CD4-positive, alpha-beta T cell treated with Interleukin-15 for 4 hours (primary cell): ENCODE measurements at regions not wholly inside any gene's neighbourhood (a gene's known extent, or its start where the extent isn't known, plus 50 kb on each side); places are given as distances from the start of the nearest gene placed in this dataset.

Experiments used
- DNase-seq: peaks from one replicate; pipeline ENCODE4 v3.0.0-alpha.2; 2020; ENCODE audit warnings: low spot score

DNA sequence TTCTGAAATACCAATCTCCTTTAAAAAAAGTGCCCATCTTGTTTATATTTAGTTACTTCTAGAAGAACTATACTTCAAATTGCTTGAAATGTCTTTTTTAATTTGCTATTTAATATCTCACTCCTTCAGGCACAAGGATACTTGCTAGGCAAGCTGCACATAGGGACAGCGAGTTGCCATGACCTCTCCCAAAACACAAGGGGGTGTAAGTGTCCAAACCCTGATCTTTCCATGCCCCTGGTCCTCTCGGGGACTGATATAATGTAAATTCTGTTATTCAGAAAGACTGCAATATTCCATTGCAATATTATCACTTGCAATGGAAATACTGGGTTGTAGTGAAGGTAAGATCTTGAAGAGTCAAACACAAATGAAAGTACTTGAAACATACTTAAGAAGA lies 480.4 kb downstream of the CETN3 start:
- no peak for DNase-seq

- DNase-seq, result no peak
Measured at GRCh38 chr5:89922161-89922560, 487.4 kb downstream of the CETN3 start.

GRCh38 chr5:89917112-89917511 lies 492.4 kb downstream of the CETN3 start:
- no peak for DNase-seq

- DNase-seq, result no peak
Measured at GRCh38 chr5:89916131-89916530, 493.4 kb downstream of the CETN3 start.

- DNase-seq, result no peak
Measured at GRCh38 chr5:89908876-89909275, 500.7 kb downstream of the CETN3 start.

GRCh38 chr5:89904442-89904841 lies 505.1 kb downstream of the CETN3 start:
- no peak for DNase-seq

GRCh38 chr5:89901983-89902382 lies 507.6 kb downstream of the CETN3 start:
- DNase-seq, result no peak

GRCh38 chr5:89901346-89901745 lies 508.2 kb downstream of the CETN3 start:
- no peak for DNase-seq

DNA sequence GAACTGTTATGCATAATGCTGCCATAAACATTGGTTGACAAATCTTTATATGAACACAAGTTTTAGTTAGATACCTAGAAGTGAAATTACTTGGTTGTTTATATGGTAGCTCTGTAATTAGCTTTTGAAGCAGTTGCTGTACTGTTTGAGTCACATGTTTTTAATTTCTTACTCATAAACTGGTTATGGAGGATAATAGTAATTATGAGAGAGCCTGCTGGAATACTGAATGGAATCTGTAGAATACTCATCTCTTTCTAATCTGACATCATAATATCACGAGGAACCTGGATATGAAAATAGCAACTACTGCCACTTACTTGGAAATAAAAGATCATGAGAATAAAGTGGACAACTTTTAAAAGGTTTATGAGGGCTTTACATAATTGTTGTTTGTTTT lies 509.2 kb downstream of the CETN3 start:
- DNase-seq, result no peak

DNA sequence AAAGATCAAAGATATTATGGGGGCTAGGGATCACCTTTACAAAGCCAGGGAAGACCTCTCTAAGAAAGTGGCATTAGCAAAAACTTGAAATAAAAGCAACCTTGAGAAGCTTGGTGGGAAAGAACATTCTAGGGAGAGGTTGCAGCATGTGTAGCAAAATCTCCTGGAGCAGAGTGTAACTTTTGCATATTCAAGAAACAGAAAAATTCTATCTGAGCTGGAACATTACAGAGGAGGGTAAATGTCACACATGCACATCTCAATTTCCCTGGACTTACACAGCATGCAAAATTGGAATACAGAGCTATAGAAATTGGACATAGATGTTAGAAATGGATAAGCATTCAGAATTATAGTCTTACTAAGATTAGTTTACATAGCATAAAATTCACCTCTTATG lies 510.0 kb downstream of the CETN3 start:
- DNase-seq, result no peak

GRCh38 chr5:89893546-89893945 lies 516.0 kb downstream of the CETN3 start:
- no peak for DNase-seq

DNA sequence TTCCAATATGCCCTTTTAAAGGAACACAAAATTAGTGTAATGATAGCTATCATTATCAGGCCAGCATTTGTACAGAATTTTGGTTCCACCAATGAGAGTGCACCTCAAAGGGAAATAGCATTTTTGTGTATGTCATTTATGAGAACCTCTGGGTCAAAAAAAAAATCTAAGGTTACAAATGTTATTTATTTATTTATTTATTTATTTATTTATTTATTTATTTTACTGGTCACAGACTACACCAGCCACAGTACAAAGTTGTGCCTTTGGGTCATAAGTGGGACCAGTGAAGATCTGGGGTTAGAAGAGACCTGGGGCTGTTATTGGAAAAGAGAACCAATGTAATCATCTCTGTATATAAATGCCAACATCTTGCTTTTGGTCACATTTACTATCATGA lies 523.9 kb downstream of the CETN3 start:
- no peak for DNase-seq

GRCh38 chr5:89883967-89884366 lies 525.6 kb downstream of the CETN3 start:
- no peak for DNase-seq

DNA sequence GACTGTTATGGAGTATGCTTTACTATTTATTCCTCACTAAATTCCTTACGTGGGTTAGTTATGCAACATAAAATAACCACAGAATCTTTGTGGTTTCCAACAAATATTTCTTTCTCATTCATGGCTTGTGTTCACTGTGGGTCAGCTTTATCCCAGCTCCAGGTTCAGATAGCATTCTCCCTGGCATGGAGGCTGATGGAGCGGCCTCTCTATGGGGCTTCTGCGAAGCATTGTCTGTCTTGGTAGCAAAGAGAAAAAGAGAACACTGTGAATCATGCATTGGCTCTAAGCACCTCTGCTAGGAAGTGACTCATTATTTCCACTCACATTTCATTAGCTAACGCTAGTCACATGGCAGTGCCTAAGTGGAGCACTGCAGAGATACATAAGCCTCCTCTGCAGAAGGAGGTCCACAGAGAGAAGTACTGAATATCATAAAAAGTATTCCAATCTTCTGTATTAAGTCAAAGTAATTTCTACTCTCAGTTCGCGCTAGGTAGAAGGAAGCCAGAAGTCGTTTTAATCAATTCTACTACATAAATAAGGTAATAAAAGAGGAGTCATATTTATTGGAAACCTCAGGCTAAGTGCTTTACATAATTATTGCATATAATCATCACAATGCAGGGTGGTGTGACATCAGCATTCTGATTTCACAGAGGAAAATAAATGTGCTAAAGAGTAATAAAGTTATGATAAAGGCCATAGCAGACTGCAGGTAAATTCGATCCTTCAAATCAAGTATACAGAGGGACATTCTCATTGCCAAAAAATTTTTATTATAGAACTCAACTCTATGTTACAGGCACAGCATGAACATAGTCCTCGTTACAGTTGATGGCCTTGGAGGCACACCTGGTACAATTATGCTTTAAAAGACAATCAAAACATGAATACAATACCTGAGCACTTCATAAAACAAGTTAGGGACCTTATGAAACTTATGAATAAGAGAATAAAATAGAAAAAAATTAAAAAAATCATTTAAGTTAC lies 531.1 kb downstream of the CETN3 start:
- no peak for DNase-seq

DNA sequence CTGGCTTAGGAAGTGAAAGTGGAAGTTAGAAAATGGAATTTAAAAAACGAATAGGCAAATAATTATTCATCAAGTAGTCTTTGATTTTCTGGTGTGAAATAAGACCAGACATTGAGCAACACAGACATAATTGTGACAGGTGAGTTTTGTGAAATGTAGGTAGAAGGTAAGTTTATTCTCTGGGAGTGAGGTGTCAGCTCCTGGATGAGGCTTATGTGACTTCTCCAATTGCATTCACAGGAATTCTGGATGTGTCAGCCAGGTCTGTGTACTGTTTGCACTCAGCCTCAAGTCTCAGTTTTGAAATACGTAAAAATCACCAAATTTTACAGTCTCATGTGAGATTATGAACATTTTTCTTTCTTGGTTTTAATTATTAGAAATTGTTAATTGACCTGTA lies 537.6 kb downstream of the CETN3 start:
- no peak for DNase-seq

- no peak for DNase-seq
Measured at GRCh38 chr5:89869346-89869745, 540.2 kb downstream of the CETN3 start.

GRCh38 chr5:89866410-89866809 lies 543.1 kb downstream of the CETN3 start:
- no peak for DNase-seq

DNA sequence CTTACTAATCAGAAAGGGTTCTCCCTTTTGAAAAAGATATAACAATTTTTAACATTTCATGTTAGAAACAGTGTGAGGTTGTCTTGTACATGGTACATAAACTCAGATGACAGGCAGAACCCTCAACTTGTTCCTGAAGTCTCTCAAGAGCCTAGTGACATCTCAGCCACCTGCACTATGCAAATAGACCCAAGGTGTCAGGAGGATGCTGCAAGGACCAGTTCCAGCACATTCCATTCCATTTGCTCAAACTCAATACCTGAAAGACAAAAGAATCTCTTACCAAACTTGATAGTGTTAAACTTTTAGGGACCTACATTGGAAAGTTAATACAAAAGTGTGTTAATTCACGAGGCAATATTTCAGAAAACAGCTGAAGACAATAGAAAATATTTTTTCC lies 544.6 kb downstream of the CETN3 start:
- DNase-seq, result no peak

GRCh38 chr5:89857790-89858189 lies 551.8 kb downstream of the CETN3 start:
- DNase-seq, result no peak

- no peak for DNase-seq
Measured at GRCh38 chr5:89855417-89855816, 554.1 kb downstream of the CETN3 start.

GRCh38 chr5:89851911-89852310 lies 557.6 kb downstream of the CETN3 start:
- DNase-seq, result no peak

DNA sequence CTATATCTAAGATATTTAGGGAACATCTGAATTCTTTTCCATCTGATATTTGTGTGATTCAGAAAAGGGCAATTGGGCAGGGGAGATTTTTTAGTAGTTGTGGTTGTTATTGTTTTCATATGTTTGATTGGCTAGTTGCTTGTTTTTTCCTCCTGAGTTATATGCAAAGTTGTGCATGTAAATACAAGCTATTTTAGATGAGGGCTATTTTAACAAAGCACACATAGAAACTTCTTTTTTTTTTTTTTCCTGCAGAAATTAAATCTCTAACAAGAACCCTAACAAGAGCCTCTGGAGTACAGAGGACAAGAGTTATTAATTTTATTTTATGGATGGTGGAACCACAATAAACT lies 559.1 kb downstream of the CETN3 start:
- DNase-seq, result no peak

GRCh38 chr5:89849830-89850512 lies 559.6 kb downstream of the CETN3 start:
- DNase-seq, result no peak

GRCh38 chr5:89847743-89848142 lies 561.8 kb downstream of the CETN3 start:
- DNase-seq, result no peak
